Chondrocyte (in vitro differentiated cells): ENCODE measurements at regions not wholly inside any gene's neighbourhood (a gene's known extent, or its start where the extent isn't known, plus 50 kb on each side); places are given as distances from the start of the nearest gene placed in this dataset.

Source experiments
- DNase-seq: peaks from one replicate; pipeline ENCODE4 v3.0.0; 2021; ENCODE audit warnings: mixed read lengths, low spot score
- H3K27ac Mint-ChIP-seq: one replicate; pipeline ENCODE4 v1.8.0; 2021; ENCODE audit warnings: mild to moderate bottlenecking, moderate library complexity, mixed read lengths; ENCODE audit not compliant: unreplicated experiment
- H3K27me3 Mint-ChIP-seq: 2 replicates; pipeline ENCODE4 v1.8.0; 2021; ENCODE audit warnings: low read depth, mixed read lengths
- H3K36me3 Mint-ChIP-seq: 2 replicates; pipeline ENCODE4 v1.8.0; 2021; ENCODE audit warnings: low read depth, mixed read lengths
- H3K4me1 Mint-ChIP-seq: 2 replicates; pipeline ENCODE4 v1.8.0; 2021; ENCODE audit warnings: low read depth, mild to moderate bottlenecking, mixed read lengths
- H3K4me3 Mint-ChIP-seq: one replicate; pipeline ENCODE4 v1.8.0; 2021; ENCODE audit warnings: mild to moderate bottlenecking, moderate library complexity, mixed read lengths; ENCODE audit not compliant: unreplicated experiment
- H3K9me3 Mint-ChIP-seq: 2 replicates; pipeline ENCODE4 v1.8.0; 2021; ENCODE audit warnings: low read depth, mixed read lengths
- CTCF ChIP-seq: fragments of 200-600 bp; sonication (generic); IDR thresholded peaks from 2 replicates; pipeline ENCODE4 v1.5.0; 2021; ENCODE audit warnings: antibody characterized with exemption, mild to moderate bottlenecking, moderate library complexity

GRCh38 chr3:26102376-26102775 is 312.5 kb downstream of the OXSM start:
- TF ChIP-seq CTCF, result no peak
- H3K4me1 Mint-ChIP-seq, result peaks cover 42% of the 10 kb centered on the region
- no peaks in the 10 kb centered on the region for H3K27me3 Mint-ChIP-seq
- DNase-seq, result no peak
- no peak overlapping the region for H3K27ac Mint-ChIP-seq
- no peaks in the 10 kb centered on the region for H3K36me3 Mint-ChIP-seq
- peaks cover 12% of the 10 kb centered on the region for H3K9me3 Mint-ChIP-seq
- H3K4me3 Mint-ChIP-seq, result no peak overlapping the region

GRCh38 chr3:26104851-26105251 is 315.0 kb downstream of the OXSM start:
- Mint-ChIP-seq H3K4me1 (peaks cover 36% of the 10 kb centered on the region), H3K27ac (no peak overlapping the region), H3K27me3 (no peaks in the 10 kb centered on the region), H3K9me3 (peaks cover 2% of the 10 kb centered on the region), H3K36me3 (no peaks in the 10 kb centered on the region), H3K4me3 (no peak overlapping the region)
- TF ChIP-seq CTCF, result no peak
- DNase-seq, result no peak

GRCh38 chr3:26105261-26105660 is 315.4 kb downstream of the OXSM start:
- TF ChIP-seq CTCF, result no peak
- no peak for DNase-seq
- Mint-ChIP-seq H3K4me3 (no peak overlapping the region), H3K9me3 (peaks cover 2% of the 10 kb centered on the region), H3K27ac (no peak overlapping the region), H3K27me3 (no peaks in the 10 kb centered on the region), H3K4me1 (peaks cover 32% of the 10 kb centered on the region), H3K36me3 (no peaks in the 10 kb centered on the region)

GRCh38 chr3:26106228-26106627 is 316.3 kb downstream of the OXSM start:
- no peaks in the 10 kb centered on the region for H3K27me3 Mint-ChIP-seq
- H3K27ac Mint-ChIP-seq, result no peak overlapping the region
- H3K4me3 Mint-ChIP-seq, result no peak overlapping the region

GRCh38 chr3:26108846-26109489 is 319.1 kb downstream of the OXSM start:
- peaks cover 24% of the 10 kb centered on the region for H3K4me1 Mint-ChIP-seq
- no peak overlapping the region for H3K27ac Mint-ChIP-seq
- DNase-seq, result no peak
- H3K27me3 Mint-ChIP-seq, result peaks cover 3% of the 10 kb centered on the region
- H3K36me3 Mint-ChIP-seq, result no peaks in the 10 kb centered on the region
- TF ChIP-seq CTCF, result no peak
- H3K4me3 Mint-ChIP-seq, result no peak overlapping the region
- no peaks in the 10 kb centered on the region for H3K9me3 Mint-ChIP-seq

More at GRCh38 chr3:26106228-26106627, 316.3 kb downstream of the OXSM start:
- H3K36me3 Mint-ChIP-seq, result no peaks in the 10 kb centered on the region
- H3K4me1 Mint-ChIP-seq, result peaks cover 26% of the 10 kb centered on the region
- peaks cover 2% of the 10 kb centered on the region for H3K9me3 Mint-ChIP-seq
- no peak for TF ChIP-seq CTCF
- DNase-seq, result no peak
